ENCODE measurements at regions not wholly inside any gene's neighbourhood (a gene's known extent, or its start where the extent isn't known, plus 50 kb on each side); places are given as distances from the start of the nearest gene placed in this dataset.

- Histone ChIP-seq H3K36me3 (no peaks in the 10 kb centered on the region), H3K4me1 (no peaks in the 10 kb centered on the region), H3K27ac (no peak overlapping the region), H3K9me3 (no peaks in the 10 kb centered on the region), H3K27me3 (no peaks in the 10 kb centered on the region), H3K4me3 (no peak overlapping the region)
- DNase-seq, result no peak
- intact Hi-C loops (cut with DNase I), result no loop called here
- TF ChIP-seq POLR2A (IDR thresholded peaks at IDR 0.05) (no peak), EP300 (IDR thresholded peaks at IDR 0.05) (no peak), POLR2AphosphoS5 (IDR thresholded peaks at IDR 0.05) (no peak)
- TF ChIP-seq, protein P1, sequence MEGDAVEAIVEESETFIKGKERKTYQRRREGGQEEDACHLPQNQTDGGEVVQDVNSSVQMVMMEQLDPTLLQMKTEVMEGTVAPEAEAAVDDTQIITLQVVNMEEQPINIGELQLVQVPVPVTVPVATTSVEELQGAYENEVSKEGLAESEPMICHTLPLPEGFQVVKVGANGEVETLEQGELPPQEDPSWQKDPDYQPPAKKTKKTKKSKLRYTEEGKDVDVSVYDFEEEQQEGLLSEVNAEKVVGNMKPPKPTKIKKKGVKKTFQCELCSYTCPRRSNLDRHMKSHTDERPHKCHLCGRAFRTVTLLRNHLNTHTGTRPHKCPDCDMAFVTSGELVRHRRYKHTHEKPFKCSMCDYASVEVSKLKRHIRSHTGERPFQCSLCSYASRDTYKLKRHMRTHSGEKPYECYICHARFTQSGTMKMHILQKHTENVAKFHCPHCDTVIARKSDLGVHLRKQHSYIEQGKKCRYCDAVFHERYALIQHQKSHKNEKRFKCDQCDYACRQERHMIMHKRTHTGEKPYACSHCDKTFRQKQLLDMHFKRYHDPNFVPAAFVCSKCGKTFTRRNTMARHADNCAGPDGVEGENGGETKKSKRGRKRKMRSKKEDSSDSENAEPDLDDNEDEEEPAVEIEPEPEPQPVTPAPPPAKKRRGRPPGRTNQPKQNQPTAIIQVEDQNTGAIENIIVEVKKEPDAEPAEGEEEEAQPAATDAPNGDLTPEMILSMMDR (IDR thresholded peaks at IDR 0.05), result no peak
These were observed 841.1 kb upstream of the SORCS1 start for GRCh38 chr10:108005627-108006026.

- no peak overlapping the region for H3K27ac ChIP-seq
- no peaks in the 10 kb centered on the region for H3K9me3 ChIP-seq
- no peaks in the 10 kb centered on the region for H3K36me3 ChIP-seq
- no peak for TF ChIP-seq POLR2AphosphoS5 (IDR thresholded peaks at IDR 0.05)
- no peak for TF ChIP-seq POLR2A (IDR thresholded peaks at IDR 0.05)
- TF ChIP-seq, protein P1 (IDR thresholded peaks at IDR 0.05), result no peak
- TF ChIP-seq EP300 (IDR thresholded peaks at IDR 0.05), result no peak
- intact Hi-C loops (cut with DNase I), result no loop called here
- no peak for DNase-seq
- H3K27me3 ChIP-seq, result no peaks in the 10 kb centered on the region
- no peaks in the 10 kb centered on the region for H3K4me1 ChIP-seq
- no peak overlapping the region for H3K4me3 ChIP-seq
These were observed 839.1 kb upstream of the SORCS1 start for GRCh38 chr10:108003576-108003975.

DNA sequence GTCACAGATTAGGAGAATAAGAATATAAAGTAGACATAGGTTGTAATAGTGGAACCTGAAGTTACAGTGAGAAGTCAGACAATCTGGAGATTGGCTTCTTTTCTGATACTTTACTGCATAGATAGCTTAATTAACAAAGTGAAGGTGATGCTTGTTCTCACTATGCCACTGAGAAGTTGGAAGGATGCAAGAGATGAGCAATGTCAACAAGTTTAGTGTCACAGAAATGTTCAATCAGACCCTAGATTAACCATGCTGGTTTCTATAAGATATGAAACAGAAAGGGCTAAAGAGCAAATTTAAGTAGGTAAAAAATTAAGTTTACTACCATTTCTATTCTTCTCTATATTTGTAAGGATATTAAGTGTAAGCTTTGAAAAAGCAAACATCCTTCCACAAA is 838.6 kb upstream of the SORCS1 start:
- H3K4me1 ChIP-seq, result no peaks in the 10 kb centered on the region
- no peak for TF ChIP-seq EP300 (IDR thresholded peaks at IDR 0.05)
- TF ChIP-seq, protein P1 (IDR thresholded peaks at IDR 0.05), result no peak
- no peaks in the 10 kb centered on the region for H3K27me3 ChIP-seq
- no peak overlapping the region for H3K4me3 ChIP-seq
- DNase-seq, result no peak
- H3K36me3 ChIP-seq, result no peaks in the 10 kb centered on the region
- H3K27ac ChIP-seq, result no peak overlapping the region
- intact Hi-C loops (cut with DNase I), result no loop called here
- no peaks in the 10 kb centered on the region for H3K9me3 ChIP-seq

DNA sequence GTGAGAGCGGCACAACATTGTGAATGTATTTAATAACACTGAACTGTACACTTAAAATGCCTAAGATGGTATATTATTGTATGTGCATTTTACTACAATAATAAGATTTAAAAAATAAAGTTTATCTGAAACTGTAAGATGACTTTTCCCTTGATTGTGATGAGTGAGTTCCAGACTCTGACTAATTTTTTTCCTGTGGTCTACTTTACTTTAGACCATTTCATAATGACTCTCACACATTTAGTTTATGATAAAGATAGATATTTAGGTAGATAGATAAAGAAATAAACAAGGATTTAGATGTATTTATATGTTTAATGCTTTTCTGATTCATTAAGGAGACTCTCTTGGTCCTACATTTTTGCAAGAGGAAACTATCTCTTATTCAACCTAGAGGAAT is 835.9 kb upstream of the SORCS1 start:
- no peak for DNase-seq
- Histone ChIP-seq H3K27me3 (no peaks in the 10 kb centered on the region), H3K4me3 (no peak overlapping the region), H3K9me3 (no peaks in the 10 kb centered on the region), H3K36me3 (no peaks in the 10 kb centered on the region), H3K4me1 (no peaks in the 10 kb centered on the region), H3K27ac (no peak overlapping the region)
- intact Hi-C loops (cut with DNase I), result no loop called here
- TF ChIP-seq POLR2A (IDR thresholded peaks at IDR 0.05) (no peak), POLR2AphosphoS5 (IDR thresholded peaks at IDR 0.05) (no peak), EP300 (IDR thresholded peaks at IDR 0.05) (no peak)
- TF ChIP-seq, protein P1 (IDR thresholded peaks at IDR 0.05), result no peak
- 92 to 97% methylated on average over 1 of the region's 1 CpG for WGBS, 2 donors

DNA sequence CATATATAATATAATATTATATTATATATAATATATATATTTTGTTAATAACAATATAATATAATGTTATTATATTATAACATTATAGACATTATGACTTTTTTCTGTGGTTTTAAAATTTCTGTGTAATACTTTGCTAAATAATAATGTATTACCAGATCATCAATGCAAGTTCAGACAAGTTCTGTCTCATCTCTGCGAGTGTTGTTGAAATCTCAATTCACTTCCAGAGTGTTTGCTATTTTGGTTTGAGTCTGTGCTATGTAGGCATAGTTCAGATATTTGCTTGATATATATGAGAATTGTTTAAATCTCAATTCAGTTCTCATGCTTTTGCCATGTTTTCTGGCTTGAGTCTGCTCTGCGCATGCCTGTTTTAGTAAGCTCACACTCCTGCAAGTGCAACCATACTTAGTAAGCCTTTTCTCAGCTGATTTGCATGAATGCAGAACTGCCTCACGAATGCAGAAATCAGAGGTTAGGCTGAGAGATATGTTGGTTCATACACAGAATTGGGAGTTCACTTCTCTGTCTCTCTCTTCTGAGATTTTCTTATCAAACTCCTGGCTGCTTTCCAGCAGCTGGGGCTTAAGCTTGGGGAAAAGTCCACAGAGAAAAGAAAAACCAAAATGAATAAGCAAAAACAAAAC is 830.2 kb upstream of the SORCS1 start:
- Histone ChIP-seq H3K4me1 (no peaks in the 10 kb centered on the region), H3K27ac (no peak overlapping the region), H3K4me3 (no peak overlapping the region), H3K9me3 (no peaks in the 10 kb centered on the region), H3K36me3 (no peaks in the 10 kb centered on the region), H3K27me3 (no peaks in the 10 kb centered on the region)
- TF ChIP-seq EP300 (IDR thresholded peaks at IDR 0.05), result no peak
- TF ChIP-seq POLR2AphosphoS5 (IDR thresholded peaks at IDR 0.05), result no peak
- TF ChIP-seq, protein P1 (IDR thresholded peaks at IDR 0.05), result no peak
- intact Hi-C loops (cut with DNase I), result no loop called here
- DNase-seq, result no peak
- 74 to 76% methylated on average over 3 of the region's 3 CpGs for WGBS, 2 donors
